ENCODE measurements at regions not wholly inside any gene's neighbourhood (a gene's known extent, or its start where the extent isn't known, plus 50 kb on each side); places are given as distances from the start of the nearest gene placed in this dataset.

DNA sequence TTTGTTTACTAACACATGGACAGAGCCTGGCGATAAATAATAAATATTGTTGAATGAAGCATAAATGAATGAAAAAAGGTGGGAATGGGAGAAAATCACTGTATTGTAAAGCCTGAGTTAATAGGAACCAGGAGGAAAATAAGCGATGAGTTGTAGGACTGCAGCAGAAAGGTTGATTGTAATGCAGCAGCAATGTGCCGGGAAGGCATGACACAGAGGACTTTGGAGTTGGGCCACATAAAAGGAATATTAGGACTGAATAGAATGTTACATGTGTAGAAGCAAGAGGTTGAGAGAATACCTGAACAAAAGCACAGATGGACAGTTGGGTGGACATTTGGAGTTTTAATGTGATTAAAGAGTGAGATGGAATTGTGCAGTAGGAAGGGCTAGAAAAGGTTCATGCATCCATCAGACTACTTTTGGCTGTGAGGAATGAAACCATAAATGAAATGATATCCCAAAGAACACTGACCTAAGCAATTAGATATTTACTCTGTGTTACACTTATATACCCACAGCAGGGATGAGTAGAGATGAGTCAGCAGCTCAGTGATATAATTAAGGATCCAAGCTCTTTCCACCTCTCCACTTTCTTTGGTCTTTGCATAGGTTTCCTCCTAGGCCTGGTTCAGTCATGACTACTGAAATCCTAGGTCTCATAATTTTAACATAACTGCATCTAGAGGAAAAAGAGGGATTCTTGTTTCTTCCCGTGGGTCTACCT lies 55.4 kb downstream of the CCER1 start:
- Histone ChIP-seq H3K4me3 (no peak overlapping the region), H3K36me3 (ENCODE audit: insufficient read depth in 1 of 2, low read depth in 1 of 2) (no peaks in the 10 kb centered on the region), H3K4me1 (no peaks in the 10 kb centered on the region), H3K9me3 (no peaks in the 10 kb centered on the region), H3K27me3 (ENCODE audit: insufficient read depth in 3 of 3, low read length in 2 of 3) (no peaks in the 10 kb centered on the region), H3K27ac (no peak overlapping the region)
- DNase-seq (no peak), ATAC-seq (no peak)
- TF ChIP-seq, protein P1, sequence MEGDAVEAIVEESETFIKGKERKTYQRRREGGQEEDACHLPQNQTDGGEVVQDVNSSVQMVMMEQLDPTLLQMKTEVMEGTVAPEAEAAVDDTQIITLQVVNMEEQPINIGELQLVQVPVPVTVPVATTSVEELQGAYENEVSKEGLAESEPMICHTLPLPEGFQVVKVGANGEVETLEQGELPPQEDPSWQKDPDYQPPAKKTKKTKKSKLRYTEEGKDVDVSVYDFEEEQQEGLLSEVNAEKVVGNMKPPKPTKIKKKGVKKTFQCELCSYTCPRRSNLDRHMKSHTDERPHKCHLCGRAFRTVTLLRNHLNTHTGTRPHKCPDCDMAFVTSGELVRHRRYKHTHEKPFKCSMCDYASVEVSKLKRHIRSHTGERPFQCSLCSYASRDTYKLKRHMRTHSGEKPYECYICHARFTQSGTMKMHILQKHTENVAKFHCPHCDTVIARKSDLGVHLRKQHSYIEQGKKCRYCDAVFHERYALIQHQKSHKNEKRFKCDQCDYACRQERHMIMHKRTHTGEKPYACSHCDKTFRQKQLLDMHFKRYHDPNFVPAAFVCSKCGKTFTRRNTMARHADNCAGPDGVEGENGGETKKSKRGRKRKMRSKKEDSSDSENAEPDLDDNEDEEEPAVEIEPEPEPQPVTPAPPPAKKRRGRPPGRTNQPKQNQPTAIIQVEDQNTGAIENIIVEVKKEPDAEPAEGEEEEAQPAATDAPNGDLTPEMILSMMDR (IDR thresholded peaks at IDR 0.05): no peak
- intact Hi-C loops (cut with DNase I): no loop called here
- 66 to 83% (median 68%) methylated on average over 4 of the region's 4 CpGs for whole genome bisulfite sequencing, 3 donors

DNA sequence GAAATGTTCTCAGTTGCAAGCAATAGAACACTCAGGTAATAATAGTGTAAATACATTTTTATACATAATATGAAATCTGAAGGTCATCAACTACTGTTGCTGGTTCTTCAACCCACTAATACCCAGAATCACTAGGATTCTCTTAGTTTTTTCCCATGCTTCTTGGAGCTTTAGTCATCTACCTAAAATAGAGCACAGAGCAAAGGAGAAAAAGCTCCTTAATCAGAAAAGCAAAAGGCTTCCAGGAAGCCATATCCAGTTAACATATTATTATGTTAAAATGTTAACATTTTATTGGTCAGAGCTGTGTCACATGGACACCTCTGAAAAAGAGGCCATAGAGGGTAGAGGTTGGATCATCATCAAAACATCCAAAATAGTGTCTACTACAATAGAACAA lies 57.0 kb downstream of the CCER1 start:
- Histone ChIP-seq H3K27ac (no peak overlapping the region), H3K9me3 (no peaks in the 10 kb centered on the region), H3K36me3 (ENCODE audit: insufficient read depth in 1 of 2, low read depth in 1 of 2) (no peaks in the 10 kb centered on the region), H3K4me1 (no peaks in the 10 kb centered on the region), H3K4me3 (no peak overlapping the region), H3K27me3 (ENCODE audit: insufficient read depth in 3 of 3, low read length in 2 of 3) (no peaks in the 10 kb centered on the region)
- DNase-seq (no peak), ATAC-seq (no peak)
- intact Hi-C loops (cut with DNase I): no loop called here
- TF ChIP-seq, protein P1 (IDR thresholded peaks at IDR 0.05): no peak

DNA sequence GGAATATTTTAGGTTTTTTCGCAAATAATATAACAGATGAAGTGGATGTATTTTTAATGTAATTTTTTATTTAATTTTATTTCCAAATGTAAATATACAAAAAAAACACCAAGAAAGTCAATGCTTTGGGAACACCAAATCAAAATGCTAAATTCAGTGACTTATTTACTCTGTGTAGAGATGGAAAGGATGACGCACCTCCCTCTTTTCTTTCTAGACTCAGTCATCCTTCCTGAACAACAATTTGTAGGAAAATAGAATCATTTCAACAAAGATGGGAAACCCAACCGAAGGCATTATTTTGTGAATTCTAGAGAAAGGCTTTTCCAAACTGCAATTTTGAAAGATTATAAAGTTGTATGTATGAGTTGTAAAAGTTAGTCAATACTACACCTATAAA lies 57.7 kb downstream of the CCER1 start:
- intact Hi-C loops (cut with DNase I): no loop called here
- no peaks in the 10 kb centered on the region for H3K36me3 ChIP-seq (ENCODE audit: insufficient read depth in 1 of 2, low read depth in 1 of 2)
- ATAC-seq: no peak
- no peaks in the 10 kb centered on the region for H3K4me1 ChIP-seq
- no peaks in the 10 kb centered on the region for H3K27me3 ChIP-seq (ENCODE audit: insufficient read depth in 3 of 3, low read length in 2 of 3)
- 93 to 96% (median 96%) methylated on average over 3 of the region's 3 CpGs for WGBS, 3 donors
- no peak overlapping the region for H3K4me3 ChIP-seq
- DNase-seq: no peak
- no peak overlapping the region for H3K27ac ChIP-seq
- TF ChIP-seq, protein P1 (IDR thresholded peaks at IDR 0.05): no peak
- H3K9me3 ChIP-seq: no peaks in the 10 kb centered on the region

DNA sequence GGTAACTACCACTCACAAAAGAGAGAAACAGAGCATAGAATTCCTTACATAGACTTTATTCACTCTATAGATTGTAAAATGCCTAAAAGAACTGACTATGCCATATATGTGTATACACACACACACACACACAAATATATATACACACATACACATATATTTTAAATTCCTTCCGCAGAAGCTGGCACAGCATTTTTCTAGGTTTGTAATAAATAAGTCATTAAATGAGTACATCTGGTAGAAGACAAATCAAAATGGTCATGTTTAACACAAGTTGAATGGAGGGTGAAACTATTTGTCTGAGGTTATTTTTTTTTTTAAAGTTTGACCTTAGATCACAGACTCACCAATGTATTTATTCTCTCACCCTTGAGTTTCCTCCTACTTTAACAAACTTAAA lies 58.2 kb downstream of the CCER1 start:
- intact Hi-C loops (cut with DNase I): no loop called here
- TF ChIP-seq, protein P1 (IDR thresholded peaks at IDR 0.05): no peak
- H3K36me3 ChIP-seq (ENCODE audit: insufficient read depth in 1 of 2, low read depth in 1 of 2): no peaks in the 10 kb centered on the region
- WGBS, 3 donors: 93 to 94% (median 94%) methylated on average over 1 of the region's 1 CpG
- no peaks in the 10 kb centered on the region for H3K27me3 ChIP-seq (ENCODE audit: insufficient read depth in 3 of 3, low read length in 2 of 3)
- no peak overlapping the region for H3K27ac ChIP-seq
- H3K4me1 ChIP-seq: no peaks in the 10 kb centered on the region
- no peak for DNase-seq
- no peak overlapping the region for H3K4me3 ChIP-seq
- H3K9me3 ChIP-seq: no peaks in the 10 kb centered on the region
- no peak for ATAC-seq

DNA sequence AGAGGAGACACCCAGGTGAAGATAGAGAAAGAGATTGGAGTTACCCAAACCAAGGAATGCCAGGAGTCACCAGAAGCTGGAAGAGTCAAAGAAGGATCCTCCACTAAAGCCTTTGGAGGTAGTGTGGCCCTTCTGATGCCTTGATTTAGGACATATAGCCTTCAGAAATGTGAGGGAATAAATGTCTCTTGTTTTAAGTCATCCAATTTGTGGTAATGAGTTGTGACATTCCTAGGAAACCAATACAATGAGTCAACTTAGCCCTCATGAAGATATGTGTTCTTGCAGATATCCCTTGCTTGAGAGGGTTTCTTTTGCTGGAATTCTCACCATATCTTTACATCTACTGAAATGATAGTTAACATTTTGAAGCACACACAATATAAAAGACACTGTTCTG lies 58.8 kb downstream of the CCER1 start:
- intact Hi-C loops (cut with DNase I): no loop called here
- ATAC-seq (no peak), DNase-seq (no peak)

More for the DNA sequence above, 58.8 kb downstream of the CCER1 start:
- Histone ChIP-seq H3K36me3 (ENCODE audit: insufficient read depth in 1 of 2, low read depth in 1 of 2) (no peaks in the 10 kb centered on the region), H3K4me1 (no peaks in the 10 kb centered on the region), H3K27ac (no peak overlapping the region), H3K9me3 (no peaks in the 10 kb centered on the region), H3K27me3 (ENCODE audit: insufficient read depth in 3 of 3, low read length in 2 of 3) (no peaks in the 10 kb centered on the region), H3K4me3 (no peak overlapping the region)
- TF ChIP-seq, protein P1 (IDR thresholded peaks at IDR 0.05): no peak

Measured in psoas muscle (tissue), 7 donors.